Endothelial cell of umbilical vein (primary cell): ENCODE measurements at regions not wholly inside any gene's neighbourhood (a gene's known extent, or its start where the extent isn't known, plus 50 kb on each side); places are given as distances from the start of the nearest gene placed in this dataset.

Source experiments
- CTCF ChIP-seq, 2 donors: IDR thresholded peaks; 1 replicate in 1 of 2; 2 replicates in 1 of 2; pipeline ENCODE4 v1.5.1; 2011; ENCODE audit warnings: low read length in 2 of 2, mild to moderate bottlenecking in 2 of 2, moderate library complexity in 2 of 2, control low read depth in 1 of 2, inconsistent platforms in 1 of 2, low read depth in 1 of 2; ENCODE audit not compliant: insufficient read depth in 1 of 2; ENCODE audit errors: extremely low read depth in 1 of 2
- FOS ChIP-seq: IDR thresholded peaks from 2 replicates; pipeline ENCODE4 v1.6.1; 2011; ENCODE audit warnings: mild to moderate bottlenecking, low read length, moderate library complexity, borderline replicate concordance; ENCODE audit not compliant: insufficient read depth
- MAX ChIP-seq: IDR thresholded peaks from 2 replicates; pipeline ENCODE4 v1.6.1; 2011; ENCODE audit not compliant: insufficient read depth, insufficient read length
- POLR2A ChIP-seq: IDR thresholded peaks from 2 replicates; pipeline ENCODE4 v1.6.1; 2012; ENCODE audit warnings: low read depth, mild to moderate bottlenecking, control low read depth, low read length
- POLR2AphosphoS5 ChIP-seq: IDR thresholded peaks from 2 replicates; pipeline ENCODE4 v1.6.1; 2012; ENCODE audit warnings: low read depth, mild to moderate bottlenecking, control low read depth, low read length, moderate library complexity; ENCODE audit not compliant: insufficient read depth

GRCh38 chr10:20508921-20509320 lies 388.2 kb downstream of the NEBL start:
- TF ChIP-seq CTCF (IDR thresholded peaks at IDR 0.05; ENCODE audit: extremely low read depth in 1 of 2, insufficient read depth in 1 of 2, low read depth in 1 of 2, low read length in 2 of 2) (no peak), POLR2AphosphoS5 (no peak), MAX (no peak), POLR2A (no peak), FOS (no peak)
